Prostate gland (tissue), 2 donors: ENCODE measurements at regions not wholly inside any gene's neighbourhood (a gene's known extent, or its start where the extent isn't known, plus 50 kb on each side); places are given as distances from the start of the nearest gene placed in this dataset.

Source experiments
- POLR2A ChIP-seq: fragments of 450-650 bp; IDR thresholded peaks from one replicate; pipeline ENCODE4 v1.6.1; 2016; ENCODE audit warnings: antibody characterized with exemption, mild to moderate bottlenecking
- TF ChIP-seq, protein P1 (sequence below), 4 experiments: fragments of 200-600 bp in 2 of 4; fragments of 450-650 bp in 2 of 4; sonication (generic) in 2 of 4; IDR thresholded peaks; 1 replicate in 3 of 4; 2 replicates in 1 of 4; pipeline ENCODE4 v1.5.1; 2016 to 2019; ENCODE audit warnings: antibody characterized with exemption in 4 of 4, mild to moderate bottlenecking in 2 of 4, moderate library complexity in 2 of 4

DNA sequence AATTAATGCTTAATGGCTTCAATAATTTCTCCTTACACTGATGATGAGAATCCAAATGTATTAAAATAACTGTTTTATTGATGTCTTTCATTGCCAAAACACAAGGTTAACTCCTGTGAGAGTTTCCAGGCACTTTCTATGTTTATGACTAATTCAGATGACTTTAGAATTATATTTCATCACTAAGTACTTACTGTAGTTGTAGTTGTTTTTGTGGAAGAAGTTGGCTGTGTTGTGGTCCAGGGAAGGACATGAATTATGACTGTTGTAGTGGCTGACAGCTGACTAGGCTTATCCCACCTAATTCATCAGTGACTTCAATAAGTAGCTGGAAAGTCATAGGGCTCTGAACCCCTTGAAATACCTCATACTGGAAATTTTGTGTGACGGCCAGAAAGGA, 254.8 kb downstream of the HGF start:
- TF ChIP-seq, protein P1, sequence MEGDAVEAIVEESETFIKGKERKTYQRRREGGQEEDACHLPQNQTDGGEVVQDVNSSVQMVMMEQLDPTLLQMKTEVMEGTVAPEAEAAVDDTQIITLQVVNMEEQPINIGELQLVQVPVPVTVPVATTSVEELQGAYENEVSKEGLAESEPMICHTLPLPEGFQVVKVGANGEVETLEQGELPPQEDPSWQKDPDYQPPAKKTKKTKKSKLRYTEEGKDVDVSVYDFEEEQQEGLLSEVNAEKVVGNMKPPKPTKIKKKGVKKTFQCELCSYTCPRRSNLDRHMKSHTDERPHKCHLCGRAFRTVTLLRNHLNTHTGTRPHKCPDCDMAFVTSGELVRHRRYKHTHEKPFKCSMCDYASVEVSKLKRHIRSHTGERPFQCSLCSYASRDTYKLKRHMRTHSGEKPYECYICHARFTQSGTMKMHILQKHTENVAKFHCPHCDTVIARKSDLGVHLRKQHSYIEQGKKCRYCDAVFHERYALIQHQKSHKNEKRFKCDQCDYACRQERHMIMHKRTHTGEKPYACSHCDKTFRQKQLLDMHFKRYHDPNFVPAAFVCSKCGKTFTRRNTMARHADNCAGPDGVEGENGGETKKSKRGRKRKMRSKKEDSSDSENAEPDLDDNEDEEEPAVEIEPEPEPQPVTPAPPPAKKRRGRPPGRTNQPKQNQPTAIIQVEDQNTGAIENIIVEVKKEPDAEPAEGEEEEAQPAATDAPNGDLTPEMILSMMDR (IDR thresholded peaks at IDR 0.05) = no peak
- TF ChIP-seq POLR2A = no peak
